HG02623 (cell line): ENCODE measurements at regions not wholly inside any gene's neighbourhood (a gene's known extent, or its start where the extent isn't known, plus 50 kb on each side); places are given as distances from the start of the nearest gene placed in this dataset.

Source experiments
- ATAC-seq: cut with Tn5 transposase; IDR thresholded peaks from one replicate; pipeline ENCODE4 v1.9.1; 2021; ENCODE audit warnings: moderate library complexity; ENCODE audit not compliant: unreplicated experiment

GRCh38 chr6:106918115-106918514 lies 56.4 kb downstream of the CD24 start:
- ATAC-seq = no peak

GRCh38 chr6:106916891-106917290 lies 57.6 kb downstream of the CD24 start:
- no peak for ATAC-seq

GRCh38 chr6:106913676-106914280 lies 60.8 kb downstream of the CD24 start:
- no peak for ATAC-seq

DNA sequence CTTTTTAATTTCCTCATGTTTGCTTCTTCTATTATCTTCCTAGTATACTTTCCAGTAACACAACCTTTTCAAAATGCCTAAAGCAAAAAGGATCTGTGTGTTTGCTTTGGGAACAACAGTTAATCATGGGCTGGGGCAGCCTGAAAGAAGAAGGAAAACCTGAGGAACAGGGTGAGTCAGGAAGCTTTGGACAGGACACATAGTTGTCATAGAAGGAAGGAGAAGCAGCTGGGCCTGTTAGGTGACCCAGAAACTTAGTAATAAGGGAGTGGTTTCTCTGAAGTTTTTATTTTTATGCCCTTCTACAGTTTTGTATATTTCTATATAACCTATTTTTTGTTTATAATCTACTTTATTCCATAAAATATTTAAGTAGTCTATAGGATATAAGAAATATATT lies 61.4 kb downstream of the CD24 start:
- no peak for ATAC-seq

GRCh38 chr6:106912091-106912490 lies 62.4 kb downstream of the CD24 start:
- no peak for ATAC-seq

DNA sequence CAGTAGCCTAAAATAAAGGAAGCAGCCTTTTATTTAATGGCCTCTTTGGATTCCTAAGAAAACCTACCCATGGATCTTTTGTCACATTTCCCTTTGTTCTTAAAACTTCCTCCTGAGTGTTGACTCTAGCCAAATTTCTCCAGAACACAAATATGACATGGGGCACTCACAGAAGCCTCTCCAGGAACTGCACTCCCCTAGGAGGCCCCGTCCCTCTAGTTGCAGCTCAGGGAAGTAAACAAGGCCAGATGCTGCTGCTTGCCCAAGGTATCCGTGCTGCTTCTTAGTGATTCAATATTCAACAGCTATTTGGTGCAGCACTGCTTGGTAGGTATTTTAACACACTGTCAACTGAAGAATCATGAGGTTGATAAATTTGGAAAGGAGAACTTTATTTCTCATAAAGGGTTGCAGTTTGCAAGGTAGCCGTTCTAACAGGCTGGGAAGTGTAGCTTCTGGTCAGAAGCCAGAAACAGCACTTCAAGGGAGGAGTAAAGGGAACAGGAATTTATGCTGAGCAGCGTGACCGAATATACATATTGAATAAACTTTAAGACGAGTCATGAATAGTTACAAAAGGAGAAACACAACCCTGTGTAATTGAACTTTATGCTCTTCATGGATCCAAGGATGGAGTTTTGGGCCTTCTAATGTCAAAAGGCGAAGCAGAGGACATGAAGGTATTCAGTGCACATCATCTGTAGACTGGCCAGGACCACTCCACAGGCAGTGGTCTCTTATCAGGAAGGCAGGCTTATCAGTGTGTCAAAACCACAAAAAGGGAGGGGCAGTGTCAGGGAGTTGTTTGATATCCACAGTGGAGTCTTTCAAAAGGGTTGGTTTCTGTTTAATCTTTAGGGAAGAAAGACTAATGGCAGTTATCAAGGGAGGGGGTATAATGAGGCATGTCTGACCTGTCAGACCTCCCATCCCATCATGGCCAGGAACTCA lies 63.3 kb downstream of the CD24 start:
- no peak for ATAC-seq

GRCh38 chr6:106908386-106908840 lies 66.1 kb downstream of the CD24 start:
- ATAC-seq = no peak

- no peak for ATAC-seq
These were observed 66.8 kb downstream of the CD24 start for GRCh38 chr6:106907754-106908153.

- ATAC-seq = no peak
These were observed 68.3 kb downstream of the CD24 start for GRCh38 chr6:106906232-106906631.

DNA sequence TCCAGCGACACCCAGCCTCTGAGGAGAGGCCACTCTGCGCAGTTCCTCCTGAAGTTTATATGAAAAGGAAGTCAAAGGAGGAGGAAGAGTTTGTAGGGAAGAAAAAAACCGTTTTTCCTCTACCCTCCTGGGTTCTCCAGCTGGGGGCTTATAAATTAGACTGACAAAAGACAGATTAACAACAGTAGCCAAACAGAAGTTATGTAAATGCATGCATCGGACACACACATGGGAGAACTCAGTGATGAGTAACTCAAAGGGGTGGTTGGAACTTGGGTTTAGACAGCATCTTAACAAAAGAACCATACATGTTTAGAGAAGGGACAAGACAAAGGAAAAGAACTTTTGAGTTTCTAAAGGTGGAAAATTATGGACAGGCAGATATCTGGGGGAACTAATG lies 71.2 kb downstream of the CD24 start:
- no peak for ATAC-seq

- no peak for ATAC-seq
These were observed 73.5 kb downstream of the CD24 start for GRCh38 chr6:106901062-106901461.

DNA sequence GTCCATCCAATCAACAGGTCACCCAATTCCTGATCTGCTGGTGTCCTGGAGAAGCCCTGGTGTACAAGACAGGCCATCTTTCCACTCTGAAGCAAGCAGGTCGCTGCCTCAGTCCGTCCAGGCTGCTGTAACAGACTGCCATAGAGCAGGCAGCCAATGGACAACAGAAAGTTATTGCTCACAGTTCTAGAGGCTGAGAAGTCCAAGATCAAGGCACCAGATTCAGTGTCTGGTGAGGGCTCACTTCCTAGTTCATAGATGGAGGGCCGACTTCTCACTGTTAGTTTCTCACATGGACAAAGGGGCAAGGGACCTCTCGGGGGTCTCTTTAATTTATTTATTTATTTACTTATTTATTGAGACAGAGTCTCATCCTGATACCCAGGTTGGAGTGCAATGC lies 74.8 kb downstream of the CD24 start:
- no peak for ATAC-seq

- no peak for ATAC-seq
These were observed 76.9 kb downstream of the CD24 start for GRCh38 chr6:106897580-106897979.

DNA sequence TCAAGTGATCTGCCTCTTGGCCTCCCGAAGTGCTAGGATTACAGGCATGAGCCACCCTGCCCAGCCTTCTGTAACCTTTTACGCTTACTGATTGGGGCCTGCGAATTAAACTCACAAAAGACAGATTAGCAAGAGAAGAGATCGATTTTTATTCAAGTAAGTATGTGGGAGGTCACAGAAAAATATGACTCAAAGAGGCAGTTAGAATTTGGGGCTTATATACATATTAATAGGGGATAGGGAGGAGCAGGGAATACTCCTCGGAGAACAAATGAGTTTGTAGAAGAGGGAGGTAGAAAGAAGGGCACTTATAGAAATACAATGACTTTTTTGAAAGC lies 78.9 kb downstream of the CD24 start:
- ATAC-seq = no peak

GRCh38 chr6:106894978-106895702 lies 79.4 kb downstream of the CD24 start:
- ATAC-seq = no peak

DNA sequence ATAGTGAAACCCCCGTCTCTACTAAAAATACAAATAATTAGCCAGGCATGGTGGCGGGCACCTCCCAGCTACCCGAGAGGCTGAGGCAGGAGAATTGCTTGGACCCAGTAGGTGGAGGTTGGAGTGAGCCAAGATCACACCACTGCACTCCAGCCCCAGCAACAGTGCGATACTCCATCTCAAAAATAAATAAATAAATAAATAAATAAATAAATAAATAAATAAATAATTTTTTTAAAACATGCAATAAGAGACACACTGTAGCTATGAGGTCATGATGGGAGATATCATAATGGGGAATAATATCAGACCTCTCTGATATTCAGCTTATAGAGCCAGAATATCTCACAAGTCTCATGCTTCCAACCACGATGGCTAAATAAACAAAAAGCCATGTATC lies 82.3 kb downstream of the CD24 start:
- ATAC-seq = no peak

- ATAC-seq = no peak
These were observed 84.1 kb downstream of the CD24 start for GRCh38 chr6:106890447-106890846.

DNA sequence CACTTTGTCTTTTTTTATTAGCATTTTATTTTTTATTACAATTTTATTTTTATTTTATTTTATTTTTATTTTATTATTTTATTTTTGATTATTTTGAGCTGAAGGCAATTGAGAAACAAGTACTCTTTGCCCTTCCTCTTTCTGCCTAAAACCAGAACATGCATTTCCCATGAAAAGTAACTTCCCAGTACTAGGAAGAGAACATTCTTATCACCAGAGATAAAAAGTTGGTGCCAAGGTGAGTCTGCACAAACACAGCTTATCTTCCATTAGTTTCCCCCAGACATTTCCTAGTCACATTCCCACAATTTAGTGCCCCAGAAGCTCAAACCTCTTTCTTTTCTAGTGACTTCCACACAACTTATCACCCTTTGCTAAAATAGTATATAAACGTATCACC lies 84.8 kb downstream of the CD24 start:
- no peak for ATAC-seq

- ATAC-seq = no peak
These were observed 87.4 kb downstream of the CD24 start for GRCh38 chr6:106886922-106887797.

DNA sequence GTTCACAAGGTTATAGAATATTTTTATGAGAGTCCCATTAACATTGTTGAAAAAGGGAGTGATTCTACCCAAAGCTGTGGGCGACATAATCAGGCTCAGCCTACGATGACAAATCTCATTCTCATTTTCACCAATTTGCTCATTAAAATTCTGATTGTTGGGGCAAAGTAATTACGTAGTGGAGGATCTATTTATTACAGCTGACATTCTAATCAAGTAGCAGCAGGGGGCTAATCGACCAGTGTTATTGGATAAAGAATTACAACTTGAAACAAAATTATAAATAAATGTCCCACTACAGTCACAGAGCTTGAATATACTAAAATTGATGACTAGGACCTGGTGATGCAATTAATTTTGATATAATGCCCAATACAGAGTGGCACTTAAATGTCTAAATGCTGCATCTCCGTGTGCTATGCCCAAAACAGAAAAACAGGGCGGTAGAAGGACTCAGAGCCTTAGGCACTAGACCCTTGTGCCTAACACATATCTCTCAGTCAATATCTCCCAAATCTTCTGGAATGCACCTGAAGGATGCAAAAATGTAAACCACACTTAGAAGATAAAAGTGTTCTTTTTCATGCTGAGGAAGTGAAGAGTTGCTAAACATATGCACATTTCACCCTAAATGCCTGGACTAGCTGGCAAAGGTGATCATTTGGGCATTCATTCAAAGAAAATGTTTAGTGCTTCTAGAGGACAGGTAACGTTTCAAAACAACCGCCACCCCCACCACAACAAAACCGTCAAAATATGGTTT lies 88.3 kb downstream of the CD24 start:
- ATAC-seq = no peak
